ENCODE measurements at regions not wholly inside any gene's neighbourhood (a gene's known extent, or its start where the extent isn't known, plus 50 kb on each side); places are given as distances from the start of the nearest gene placed in this dataset.
"Not testable (repeated sequence)": the region's sequence is repeated elsewhere in the genome, so short reads cannot be mapped to it uniquely, and the experiment has no call there.

DNA sequence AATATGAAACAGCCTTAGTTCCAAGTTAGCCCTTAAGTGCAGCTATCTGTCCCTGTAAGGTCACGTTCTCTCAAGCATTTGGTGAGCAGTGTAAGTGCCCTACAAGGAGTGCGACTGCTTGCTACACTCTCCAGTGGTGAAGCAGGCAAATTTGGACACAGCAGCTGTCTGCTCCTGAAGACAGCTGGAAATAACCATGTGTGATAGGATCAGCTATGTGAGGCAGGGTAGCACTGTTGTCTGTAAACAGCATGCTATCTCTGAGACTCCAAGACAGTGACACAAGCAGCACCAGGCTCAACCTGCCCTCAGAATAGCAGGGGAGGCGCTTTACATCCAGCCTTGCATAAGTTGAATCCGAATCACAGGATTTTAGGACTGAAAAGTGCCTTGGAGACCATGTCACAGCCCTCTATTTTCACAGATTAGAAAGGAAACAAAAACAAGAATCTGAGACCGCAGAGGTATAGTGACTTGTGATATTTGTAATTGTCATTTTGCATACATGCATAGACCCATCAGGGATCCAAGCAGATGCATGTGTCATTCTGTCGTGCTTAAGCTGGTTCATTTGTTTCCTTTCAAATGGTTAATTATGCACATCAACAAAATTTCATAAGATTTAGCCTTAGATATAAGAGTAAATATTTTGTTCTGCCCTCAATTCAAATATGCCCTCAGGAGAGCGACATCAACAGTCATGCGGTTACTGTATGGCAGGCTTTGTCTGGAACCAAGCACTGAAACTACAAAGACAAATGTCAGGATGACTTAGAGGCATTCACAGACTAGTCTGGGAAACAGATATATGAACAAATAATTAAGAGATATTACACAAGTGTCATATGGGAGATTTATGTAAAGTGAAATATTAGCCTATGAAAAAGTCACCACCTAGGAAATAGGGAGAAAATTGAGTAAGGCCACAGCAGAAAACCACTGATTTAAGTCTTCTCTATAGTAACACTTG lies 134.9 kb upstream of the NRIP1 start:
- DNase-seq (ENCODE audit: low read depth), result peak; percentile 85

DNA sequence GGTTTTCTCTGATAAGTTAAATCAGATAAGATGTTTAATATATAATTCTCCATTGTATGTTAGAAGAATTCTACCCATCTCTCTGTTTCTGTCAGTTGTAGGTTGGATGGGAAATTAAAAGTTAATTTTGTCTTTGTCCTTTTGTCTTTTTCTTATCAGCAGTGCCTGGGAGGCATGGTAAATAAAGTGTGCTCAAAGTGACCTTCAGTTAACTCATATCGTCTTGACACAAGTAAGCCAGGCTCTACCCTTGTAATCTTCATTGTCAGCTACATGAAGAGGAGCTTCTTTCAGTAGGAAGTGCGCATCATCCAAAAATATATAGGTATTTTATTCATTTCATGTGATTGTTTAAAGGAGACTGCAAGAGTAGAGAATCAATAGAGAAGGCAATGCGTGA lies 138.9 kb upstream of the NRIP1 start:
- no peak for DNase-seq (ENCODE audit: low read depth)

DNA sequence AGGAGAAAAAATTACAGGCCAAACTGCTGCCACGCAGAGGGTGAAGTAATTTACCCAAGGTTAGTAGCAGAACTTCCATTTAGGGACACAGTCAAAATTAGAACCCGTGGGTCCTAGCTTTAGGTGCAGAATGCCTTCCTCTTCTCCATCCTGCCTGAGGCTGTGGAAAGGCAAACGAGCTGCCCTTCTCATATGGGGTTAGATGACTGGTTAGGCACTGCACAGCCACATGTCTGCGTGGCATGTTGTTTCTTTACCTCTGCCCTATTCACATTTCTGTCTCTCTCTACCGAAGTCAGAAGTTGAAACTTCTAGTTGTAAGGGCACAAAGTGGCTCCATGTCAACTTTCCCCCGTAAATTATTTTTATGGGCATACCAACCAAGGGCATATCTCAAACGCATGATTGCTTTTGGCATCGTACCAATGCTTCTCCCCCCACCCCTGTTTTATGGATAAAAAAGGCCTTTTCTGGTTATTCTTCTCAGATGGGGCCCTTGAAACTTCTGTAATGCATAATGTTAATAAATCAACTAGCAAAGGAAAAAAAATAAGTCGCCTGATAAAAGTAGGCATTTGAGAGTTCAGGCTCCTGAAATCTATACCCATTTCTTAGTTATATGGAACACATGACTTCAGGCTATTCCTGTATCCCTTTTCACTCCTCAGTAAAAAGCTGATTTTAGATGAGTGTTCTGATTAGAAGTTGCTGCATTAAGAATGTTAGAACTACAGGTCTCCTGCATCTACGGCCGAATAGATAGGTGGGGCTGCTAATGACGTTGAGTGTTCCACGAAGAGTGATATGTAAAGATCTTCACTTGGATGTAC lies 139.6 kb upstream of the NRIP1 start:
- no peak for DNase-seq (ENCODE audit: low read depth)

DNA sequence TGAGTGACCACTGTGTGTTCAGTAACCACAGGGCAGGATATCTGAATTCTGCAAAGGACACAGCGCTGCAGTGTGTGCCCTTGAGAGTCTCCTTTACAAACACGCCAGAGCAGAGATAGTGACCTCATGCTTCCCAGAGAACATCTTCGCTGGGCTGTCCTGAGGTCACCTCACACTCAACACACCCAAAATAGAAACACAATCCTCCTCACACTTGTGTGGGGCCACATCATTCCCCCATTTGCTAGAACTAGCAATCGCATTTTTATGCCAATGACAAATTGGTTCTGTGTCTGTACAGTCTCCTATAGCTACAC lies 140.1 kb upstream of the NRIP1 start:
- DNase-seq (ENCODE audit: low read depth), result no peak

DNA sequence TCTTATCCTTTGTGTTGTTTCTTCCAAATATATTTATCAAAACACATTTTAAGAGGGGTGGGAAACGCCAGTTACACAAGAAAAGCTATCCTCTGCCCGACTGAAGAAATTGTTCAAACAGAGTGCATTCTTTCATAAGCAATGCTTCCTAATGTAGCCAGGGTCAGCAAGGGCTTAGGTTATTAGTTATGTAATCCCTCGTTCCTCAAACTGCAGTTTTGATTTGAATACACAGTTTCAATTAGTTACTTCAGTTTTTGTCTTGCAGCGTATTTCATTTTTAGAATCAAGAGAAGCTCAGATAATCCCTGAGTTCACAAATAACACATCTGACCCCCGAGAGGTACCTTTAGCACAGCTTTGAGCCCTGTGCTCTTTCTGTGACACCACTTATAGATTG lies 141.7 kb upstream of the NRIP1 start:
- no peak for DNase-seq (ENCODE audit: low read depth)

DNA sequence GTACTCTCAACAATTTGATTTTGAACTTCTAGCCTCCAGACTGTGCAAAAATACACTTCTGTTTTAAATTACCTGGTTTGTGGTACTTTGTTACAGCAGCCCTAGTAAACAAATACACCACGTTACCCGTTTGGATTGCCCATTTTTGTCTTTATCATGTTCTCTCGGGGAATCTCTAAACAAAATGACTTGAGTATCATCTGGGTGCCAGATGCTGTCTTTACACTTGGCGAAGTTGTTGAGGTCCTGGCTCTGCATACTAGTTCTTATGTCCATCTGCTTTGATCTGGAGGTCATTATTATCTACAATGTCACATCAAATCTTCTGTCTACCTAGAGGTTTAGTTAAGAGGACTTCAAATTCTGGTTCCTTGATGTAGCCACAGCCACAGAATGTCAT lies 142.4 kb upstream of the NRIP1 start:
- no peak for DNase-seq (ENCODE audit: low read depth)

DNA sequence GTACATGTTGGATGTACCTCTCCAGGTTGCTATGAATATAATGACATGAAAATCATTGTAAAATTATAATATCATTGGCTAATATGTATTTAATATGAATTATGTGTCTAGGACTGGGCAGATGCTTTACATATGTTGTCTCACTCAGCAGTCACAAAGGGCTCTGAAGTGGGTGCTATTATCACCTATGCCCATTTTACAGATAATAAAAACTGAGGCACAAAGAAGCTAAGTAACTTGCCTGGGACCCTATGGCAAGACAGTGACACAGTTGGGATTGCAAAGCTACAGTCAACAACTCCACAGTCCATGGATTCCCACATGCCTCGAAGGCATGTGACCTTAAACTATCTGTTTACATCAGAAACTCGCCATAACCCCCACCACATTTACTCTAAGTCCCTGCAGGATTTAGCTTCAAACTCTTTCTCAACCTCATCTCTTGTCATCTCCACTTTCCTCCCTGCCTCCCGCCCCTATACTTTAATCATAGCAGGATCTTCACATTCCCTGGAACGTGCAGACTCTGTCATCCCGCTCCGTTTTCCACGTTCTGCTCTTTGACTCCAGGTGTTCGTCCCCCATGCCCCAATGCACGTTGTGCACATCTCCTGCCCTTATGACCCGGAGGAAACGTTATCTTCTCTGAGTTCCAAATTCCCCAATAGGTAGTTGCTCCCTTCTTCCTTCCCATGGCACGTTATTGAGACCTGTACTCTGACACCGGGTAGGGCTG lies 143.0 kb upstream of the NRIP1 start:
- DNase-seq (ENCODE audit: low read depth), result no peak

DNA sequence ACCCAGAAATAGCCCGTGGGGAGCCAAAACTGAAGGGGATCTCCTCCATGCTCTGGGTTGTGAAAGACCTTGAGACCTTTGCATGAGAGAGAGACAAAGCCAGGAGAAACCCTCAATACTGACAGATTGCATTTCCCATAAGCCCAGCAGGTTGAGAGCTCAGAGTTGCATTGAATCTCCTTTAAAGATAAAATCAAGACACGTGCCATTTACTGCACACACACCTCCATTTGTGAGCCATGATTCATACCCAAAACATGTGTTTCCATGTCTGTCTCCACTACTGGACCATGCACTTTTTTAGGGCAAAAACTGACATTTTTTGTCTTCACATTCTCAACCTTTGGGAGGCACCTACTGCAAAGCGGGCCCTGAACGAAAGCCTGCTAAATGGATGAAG lies 144.0 kb upstream of the NRIP1 start:
- no peak for DNase-seq (ENCODE audit: low read depth)

DNA sequence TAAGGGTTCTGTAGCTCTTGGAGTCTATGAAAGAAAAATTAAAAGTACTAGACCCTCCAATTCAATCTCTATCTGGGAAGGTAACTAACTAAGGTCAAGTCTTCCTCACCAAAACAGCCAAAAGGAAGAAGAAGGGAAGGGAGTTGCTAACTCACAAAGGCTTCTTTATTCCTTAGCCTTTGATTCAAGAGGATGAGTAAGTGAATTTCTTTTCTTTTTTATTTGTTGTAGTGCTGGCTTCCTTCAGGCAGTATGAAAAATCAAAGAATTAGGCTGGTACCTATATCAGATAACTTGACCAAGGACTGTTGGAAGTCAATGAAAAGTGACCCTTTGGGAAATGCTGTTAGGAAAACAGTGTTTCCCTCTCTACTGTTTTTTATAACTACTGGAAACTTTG lies 144.4 kb upstream of the NRIP1 start:
- DNase-seq (ENCODE audit: low read depth), result no peak

DNA sequence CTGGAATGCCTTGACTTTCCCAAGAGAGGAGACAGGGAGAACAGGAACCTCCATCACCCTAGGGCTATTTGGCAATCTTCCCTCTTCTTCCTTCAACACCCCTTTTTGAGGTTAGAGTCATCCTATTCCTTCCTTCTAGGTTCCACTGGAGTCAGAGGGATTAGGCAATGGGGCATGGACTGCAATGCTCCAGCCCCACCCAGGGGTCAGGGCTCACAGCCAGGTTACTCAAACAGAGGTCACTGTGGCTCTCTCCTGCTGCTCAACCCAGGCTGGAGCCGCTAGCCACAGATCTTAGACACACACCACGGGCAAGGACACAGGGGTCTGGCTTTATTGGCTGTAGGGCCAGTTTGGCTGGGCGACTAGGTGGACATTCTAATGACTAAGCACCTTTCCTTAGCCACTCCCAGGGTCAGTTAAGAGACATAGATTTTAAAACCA lies 145.5 kb upstream of the NRIP1 start:
- DNase-seq (ENCODE audit: low read depth), result no peak

DNA sequence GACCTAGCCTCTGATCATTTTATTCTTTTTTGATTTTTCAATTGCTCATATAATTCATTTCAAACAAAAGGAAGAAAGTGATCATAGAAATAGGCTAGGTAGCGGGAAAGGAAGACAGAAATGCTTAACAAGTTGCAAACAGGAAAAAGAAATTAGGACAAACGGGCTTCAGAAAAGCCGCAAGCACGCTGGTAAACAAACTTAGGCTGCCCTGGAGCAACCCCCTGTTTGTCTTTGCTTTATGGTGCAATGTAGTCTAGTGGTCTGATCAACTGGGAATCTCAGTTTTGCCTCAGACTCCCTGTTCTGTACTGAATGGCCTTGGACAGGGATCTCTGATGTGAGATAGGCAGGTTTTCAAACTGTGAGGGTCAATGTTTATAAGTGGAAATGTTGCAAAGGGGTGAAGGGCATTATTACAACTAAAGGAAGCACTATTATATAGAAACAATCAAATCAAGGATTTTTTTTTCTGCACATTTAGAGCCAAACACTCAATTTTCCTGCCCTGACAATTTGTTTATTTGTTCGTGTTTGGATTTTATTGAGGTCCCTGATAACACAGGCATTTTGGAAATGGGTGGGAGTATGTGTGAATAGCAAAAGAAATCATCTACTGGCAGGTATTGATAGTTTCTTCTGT lies 146.8 kb upstream of the NRIP1 start:
- DNase-seq (ENCODE audit: low read depth), result no peak

DNA sequence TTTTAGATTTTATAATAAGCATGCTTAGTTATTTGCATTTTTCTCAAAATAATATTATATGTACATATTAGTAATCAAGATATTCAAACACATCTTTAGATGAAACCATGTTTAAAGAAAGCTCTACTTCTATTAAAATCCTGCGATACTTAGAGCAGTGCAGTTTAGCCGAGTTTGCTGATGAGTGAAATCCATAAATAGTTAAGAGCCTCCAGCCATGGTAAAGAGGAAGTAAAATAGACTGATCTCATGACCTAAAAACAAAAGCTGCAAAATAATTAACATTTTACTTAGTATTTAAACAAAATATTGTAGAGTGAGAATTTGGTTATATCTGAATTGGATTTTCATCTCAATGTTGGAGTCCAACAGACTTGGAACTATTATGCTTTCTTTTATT lies 147.4 kb upstream of the NRIP1 start:
- DNase-seq (ENCODE audit: low read depth), result no peak

DNA sequence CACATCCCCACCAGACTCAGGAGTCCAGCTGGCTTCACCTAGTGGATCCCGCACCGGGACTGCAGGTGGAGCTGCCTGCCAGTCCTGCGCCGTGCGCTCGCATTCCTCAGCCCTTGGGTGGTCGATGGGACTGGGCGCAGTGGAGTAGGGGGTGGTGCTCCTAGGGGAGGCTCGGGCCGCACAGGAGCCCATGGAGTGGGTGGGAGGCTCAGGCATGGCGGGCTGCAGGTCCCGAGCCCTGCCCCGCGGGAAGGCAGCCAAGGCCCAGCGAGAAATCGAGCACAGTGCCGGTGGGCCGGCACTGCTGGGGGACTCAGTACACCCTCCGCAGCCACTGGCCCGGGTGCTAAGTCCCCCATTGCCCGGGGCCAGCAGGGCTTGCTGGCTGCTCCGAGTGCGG lies 153.7 kb upstream of the NRIP1 start:
- not testable (repeated sequence) for DNase-seq (ENCODE audit: low read depth)

DNA sequence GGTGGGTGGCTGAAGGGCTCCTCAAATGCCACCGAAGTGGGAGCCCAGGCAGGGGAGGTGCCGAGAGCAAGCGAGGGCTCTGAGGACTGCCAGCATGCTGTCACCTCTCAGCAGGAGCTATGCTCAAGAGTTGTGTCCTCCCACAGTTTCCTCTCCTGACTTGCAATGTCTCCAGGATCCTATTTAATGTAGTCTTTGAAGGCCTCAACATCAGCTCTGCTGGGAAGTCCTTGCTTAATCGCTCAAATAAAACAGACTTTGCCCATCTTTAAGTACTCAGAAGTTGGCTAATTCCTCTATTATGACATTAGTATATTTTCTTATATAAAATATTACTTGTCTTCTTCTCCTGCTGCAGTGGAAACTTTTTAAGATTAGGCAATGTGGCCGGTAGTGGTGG lies 154.2 kb upstream of the NRIP1 start:
- no peak for DNase-seq (ENCODE audit: low read depth)

DNA sequence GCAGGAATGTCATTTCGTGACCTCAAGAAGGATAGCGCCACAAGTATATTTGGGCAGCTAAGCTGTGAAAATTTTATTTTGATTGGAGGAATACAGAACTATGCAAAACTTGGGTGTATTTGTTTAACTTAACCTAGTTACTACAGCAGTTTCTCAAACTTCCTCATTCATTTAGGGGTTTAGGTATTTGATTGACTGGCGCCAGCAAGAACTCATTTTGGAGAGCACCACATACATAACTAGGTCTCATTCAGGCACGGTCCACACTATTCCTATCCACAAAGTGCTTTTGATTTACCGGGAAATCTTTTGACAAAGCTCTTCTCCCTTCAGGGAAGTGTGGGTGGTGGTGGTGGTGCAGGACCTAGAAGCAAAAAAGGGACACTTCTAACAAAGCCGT lies 155.1 kb upstream of the NRIP1 start:
- no peak for DNase-seq (ENCODE audit: low read depth)

DNA sequence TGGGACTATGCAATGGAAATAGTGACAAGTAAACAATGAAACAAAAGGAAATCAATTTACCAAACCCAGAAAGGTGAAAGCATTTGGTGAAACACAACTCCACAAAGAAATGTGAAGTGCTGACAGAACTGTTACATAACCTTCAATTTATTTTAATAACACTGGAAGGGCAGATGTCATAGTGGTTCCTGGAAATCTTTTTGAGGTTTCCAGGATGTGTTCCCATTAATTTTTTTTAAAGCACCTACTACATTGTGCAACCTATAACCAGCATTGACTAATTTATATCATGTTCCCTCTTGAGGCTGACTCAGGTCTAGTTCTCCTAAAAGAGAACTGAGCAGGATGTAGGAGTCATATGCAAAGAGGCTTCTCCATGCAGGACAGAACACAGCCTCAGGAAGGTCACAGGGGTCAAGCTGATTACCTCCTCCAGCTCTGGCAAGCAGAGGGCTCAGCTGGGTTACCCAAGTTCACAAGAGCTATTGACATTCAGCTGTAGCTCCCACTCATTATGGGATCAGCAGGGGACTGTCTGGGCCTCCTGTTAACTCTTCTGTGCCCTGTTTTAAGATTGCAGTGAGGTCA lies 157.1 kb upstream of the NRIP1 start:
- peak; percentile 36 for DNase-seq (ENCODE audit: low read depth)

DNA sequence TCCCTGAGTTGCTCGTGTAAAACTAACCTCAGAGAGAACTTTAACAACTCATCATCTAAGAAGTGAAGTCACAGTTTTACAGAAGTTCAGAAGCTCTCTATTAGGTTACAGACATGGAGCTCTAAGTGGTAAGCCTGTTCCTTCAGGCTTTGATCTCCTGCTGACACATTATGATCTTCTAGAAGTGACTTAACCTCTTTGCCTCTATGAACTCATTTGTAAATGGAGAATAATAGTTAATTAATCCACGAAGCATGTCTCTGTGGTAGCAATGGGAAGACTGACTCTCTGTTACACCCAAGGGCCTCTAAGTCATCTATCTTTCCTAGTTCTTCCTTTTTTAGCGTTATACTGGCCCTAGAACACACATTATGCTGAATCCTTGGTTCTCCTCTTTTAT lies 157.9 kb upstream of the NRIP1 start:
- DNase-seq (ENCODE audit: low read depth), result no peak

DNA sequence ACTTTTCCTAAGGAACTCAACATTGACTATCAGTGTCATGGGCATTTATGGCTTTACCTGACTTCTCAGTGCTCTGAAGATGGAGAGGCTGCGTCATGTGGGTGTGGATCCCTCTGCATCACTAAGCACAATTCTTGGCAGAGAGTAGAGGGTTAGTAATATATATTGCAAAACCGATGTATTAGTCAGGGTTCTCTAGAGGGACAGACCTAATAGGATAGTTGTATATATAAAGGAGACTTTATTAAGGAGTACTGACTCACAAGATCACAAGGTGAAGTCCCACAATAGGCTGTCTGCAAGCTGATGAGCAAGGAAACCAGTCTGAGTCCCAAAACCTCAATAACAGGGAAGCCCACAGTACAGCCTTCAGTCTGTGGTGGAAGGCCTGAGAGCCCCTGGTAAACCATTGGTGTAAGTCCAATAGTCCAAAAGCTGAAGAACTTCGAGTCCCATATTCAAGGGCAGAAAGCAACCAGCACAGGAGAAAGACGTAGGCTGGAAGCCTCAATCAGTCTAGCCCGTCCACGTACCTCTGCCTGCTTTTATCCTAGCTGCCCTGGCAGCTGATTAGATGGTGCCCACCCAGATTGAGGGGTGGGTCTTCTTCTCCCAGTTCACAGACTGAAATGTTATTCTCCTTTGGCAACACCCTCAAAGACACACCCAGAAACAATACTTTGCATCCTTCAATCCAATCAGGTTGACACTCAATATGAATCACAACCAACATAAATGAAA lies 159.7 kb upstream of the NRIP1 start:
- peak; percentile 3 for DNase-seq (ENCODE audit: low read depth)

DNA sequence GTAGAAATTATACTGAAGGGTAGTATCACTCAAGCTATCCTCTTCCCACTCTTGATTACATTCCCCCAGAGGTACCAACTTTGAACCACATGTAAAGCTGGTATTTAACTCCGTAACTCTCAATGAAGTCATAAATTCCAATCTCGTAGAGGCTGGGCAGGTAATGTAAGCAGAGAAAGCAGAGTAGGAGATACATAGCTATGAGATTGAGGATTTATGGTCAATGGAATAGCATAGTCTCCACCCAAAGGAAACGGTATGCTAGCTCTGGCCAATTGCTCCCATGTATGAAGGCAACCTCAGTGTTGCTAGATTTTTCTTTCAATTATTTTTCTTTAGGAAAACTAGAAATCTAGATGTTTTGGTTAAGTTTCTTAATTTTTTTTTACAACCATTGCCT lies 163.1 kb upstream of the NRIP1 start:
- DNase-seq (ENCODE audit: low read depth), result no peak

DNA sequence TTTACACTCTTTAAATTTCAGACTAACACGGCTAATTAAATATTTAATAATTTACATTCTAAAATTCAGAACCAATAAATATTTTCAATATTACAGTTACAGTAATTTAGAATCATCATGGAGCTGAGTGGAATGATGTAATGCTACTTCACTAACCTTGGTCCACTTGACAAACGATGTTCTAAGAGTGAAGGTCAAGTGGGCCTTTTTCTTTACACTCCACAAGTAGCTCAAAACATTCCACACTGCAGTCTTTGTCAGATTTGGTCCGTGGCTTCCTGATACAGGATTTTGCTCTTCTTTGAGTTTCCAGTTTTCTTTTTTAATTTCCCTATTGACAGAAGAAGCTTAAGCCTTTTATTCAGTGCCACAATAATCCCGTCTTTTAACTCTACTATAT lies 164.6 kb upstream of the NRIP1 start:
- DNase-seq (ENCODE audit: low read depth), result no peak
